T-cell (primary cell): ENCODE measurements at regions not wholly inside any gene's neighbourhood (a gene's known extent, or its start where the extent isn't known, plus 50 kb on each side); places are given as distances from the start of the nearest gene placed in this dataset.

Source experiments
- ATAC-seq, 4 experiments: fragments of 200-7000 bp in 3 of 4; fragments of 150-1000 bp in 1 of 4; cut with Tn5 transposase; replicated peaks in 1 of 4; 1 replicate in 3 of 4; 2 replicates in 1 of 4; pipeline ENCODE4 v1.10.0; 2021; ENCODE audit warnings: moderate library complexity in 3 of 4, mild to moderate bottlenecking in 2 of 4, moderate number of reproducible peaks in 1 of 4
- CTCF ChIA-PET, 2 donors: fragments of 300-600 bp; sonication (Branson Sonifier 250); formaldehyde crosslinking; loops; one replicate each; lab custom pipeline; 2022; ENCODE audit warnings: antibody characterized with exemption in 2 of 2; lab: Charles Lee
- POLR2A ChIA-PET, 2 donors: fragments of 300-600 bp; sonication (Branson Sonifier 250); formaldehyde crosslinking; loops; one replicate each; lab custom pipeline; 2022; ENCODE audit warnings: antibody characterized with exemption in 2 of 2; lab: Charles Lee
- DNase-seq, 35 experiments: peaks; one replicate each; pipeline versions ENCODE4 v3.0.0 to v3.0.0-alpha.2; 2013 to 2023
- H3K27ac ChIP-seq: one replicate; pipeline ENCODE4 v1.5.1; 2013; ENCODE audit warnings: low read length
- H3K27me3 ChIP-seq, 2 experiments: replicated peaks in 1 of 2; 1 replicate in 1 of 2; 2 replicates in 1 of 2; pipeline versions ENCODE4 v1.6.1 to v1.7.0; 2013; ENCODE audit warnings: low read length in 1 of 2, mixed read lengths in 1 of 2; ENCODE audit not compliant: control insufficient read depth in 2 of 2, insufficient read depth in 2 of 2; ENCODE audit errors: extremely low read depth in 1 of 2
- H3K36me3 ChIP-seq, 2 donors: 1 replicate in 1 of 2; 2 replicates in 1 of 2; pipeline versions ENCODE4 v1.6.1 to v1.7.0; 2013; ENCODE audit warnings: low read length in 1 of 2; ENCODE audit not compliant: control insufficient read depth in 2 of 2, insufficient read depth in 1 of 2; ENCODE audit errors: extremely low read depth in 1 of 2
- H3K4me1 ChIP-seq, 2 experiments: 1 replicate in 1 of 2; 2 replicates in 1 of 2; pipeline versions ENCODE4 v1.6.1 to v1.7.0; 2013; ENCODE audit warnings: low read length in 2 of 2, mixed read lengths in 1 of 2; ENCODE audit not compliant: insufficient read depth in 2 of 2, control insufficient read depth in 1 of 2; ENCODE audit errors: extremely low read depth in 1 of 2
- H3K4me3 ChIP-seq, 2 donors: 1 replicate in 1 of 2; 2 replicates in 1 of 2; pipeline versions ENCODE4 v1.5.1 to v1.7.0; 2013; ENCODE audit warnings: mild to moderate bottlenecking in 2 of 2, low read length in 1 of 2, moderate library complexity in 1 of 2; ENCODE audit not compliant: control insufficient read depth in 1 of 2; ENCODE audit errors: extremely low read depth in 1 of 2
- H3K9me3 ChIP-seq: 2 replicates; pipeline ENCODE4 v1.7.0; 2013
- H3K27ac Mint-ChIP-seq, 2 donors: one replicate each; pipeline ENCODE4 v1.8.0; 2020 to 2021; ENCODE audit warnings: mild to moderate bottlenecking in 2 of 2, mixed read lengths in 2 of 2
- H3K27me3 Mint-ChIP-seq, 2 donors: one replicate each; pipeline ENCODE4 v1.8.0; 2021 to 2022; ENCODE audit warnings: mixed read lengths in 2 of 2
- H3K36me3 Mint-ChIP-seq: one replicate; pipeline ENCODE4 v1.8.0; 2021; ENCODE audit warnings: mixed read lengths
- H3K4me1 Mint-ChIP-seq, 3 donors: one replicate each; pipeline ENCODE4 v1.8.0; 2020 to 2022; ENCODE audit warnings: mixed read lengths in 3 of 3, mild to moderate bottlenecking in 1 of 3
- H3K4me3 Mint-ChIP-seq, 3 donors: one replicate each; pipeline ENCODE4 v1.8.0; 2020 to 2022; ENCODE audit warnings: mild to moderate bottlenecking in 3 of 3, mixed read lengths in 3 of 3, moderate library complexity in 3 of 3
- H3K9me3 Mint-ChIP-seq, 3 donors: one replicate each; pipeline ENCODE4 v1.8.0; 2020 to 2022; ENCODE audit warnings: mixed read lengths in 3 of 3
- WGBS: methylation state at CpG from one replicate; pipeline ENCODE4 v1.1.5; 2013; ENCODE audit warnings: missing lambda C conversion rate; ENCODE audit not compliant: insufficient coverage; 5-methylcytosine and 5-hydroxymethylcytosine counted together

GRCh38 chr4:136650541-136651277, 881.6 kb downstream of the PCDH18 start:
- Histone ChIP-seq H3K36me3 (no peaks in the 10 kb centered on the region), H3K4me3 (no peak overlapping the region), H3K27me3 (no peaks in the 10 kb centered on the region), H3K27ac (no peak overlapping the region), H3K9me3 (no peaks in the 10 kb centered on the region), H3K4me1 (no peaks in the 10 kb centered on the region)
- ChIA-PET CTCF (no interaction called here), POLR2A (no interaction called here)
- no peaks in the 10 kb centered on the region for H3K27me3 Mint-ChIP-seq
- DNase-seq (peak in 1 of 35 experiments; percentile 37), ATAC-seq (no peak)
- H3K4me3 Mint-ChIP-seq: no peak overlapping the region
- no peaks in the 10 kb centered on the region for H3K36me3 Mint-ChIP-seq
- no peaks in the 10 kb centered on the region for H3K4me1 Mint-ChIP-seq
- no peak overlapping the region for H3K27ac Mint-ChIP-seq
- 50% methylated on average over 2 of the region's 5 CpGs for WGBS
- peaks cover 3 to 9% (median 4%) of the 10 kb centered on the region in 3 donors for H3K9me3 Mint-ChIP-seq

- no peaks in the 10 kb centered on the region for H3K27me3 Mint-ChIP-seq
- no peak overlapping the region for H3K4me3 Mint-ChIP-seq
- no peak overlapping the region for H3K27ac Mint-ChIP-seq
- peaks cover 0 to 11% (median 3%) of the 10 kb centered on the region in 3 donors for H3K9me3 Mint-ChIP-seq
- Histone ChIP-seq H3K9me3 (no peaks in the 10 kb centered on the region), H3K36me3 (no peaks in the 10 kb centered on the region), H3K27ac (no peak overlapping the region), H3K27me3 (no peaks in the 10 kb centered on the region), H3K4me3 (no peak overlapping the region), H3K4me1 (no peaks in the 10 kb centered on the region)
- no peak for DNase-seq
- no peaks in the 10 kb centered on the region for H3K36me3 Mint-ChIP-seq
- no peaks in the 10 kb centered on the region for H3K4me1 Mint-ChIP-seq
- ATAC-seq: no peak
- ChIA-PET POLR2A (no interaction called here), CTCF (no interaction called here)
Observed at GRCh38 chr4:136644279-136644678, 888.0 kb downstream of the PCDH18 start.

GRCh38 chr4:136643416-136643815, 888.9 kb downstream of the PCDH18 start:
- POLR2A ChIA-PET: interaction anchor here in 1 of 2 donors (0.6 kb wide), 1 partner anchor 1113 kb away, joined by 3 read pairs; no protein-coding TSS in a partner anchor
- CTCF ChIA-PET: no interaction called here
- Mint-ChIP-seq H3K9me3 (peaks cover 0 to 16% (median 3%) of the 10 kb centered on the region in 3 donors), H3K36me3 (no peaks in the 10 kb centered on the region), H3K4me1 (no peaks in the 10 kb centered on the region), H3K27ac (no peak overlapping the region), H3K4me3 (no peak overlapping the region), H3K27me3 (no peaks in the 10 kb centered on the region)
- DNase-seq (no peak), ATAC-seq (no peak)
- no peaks in the 10 kb centered on the region for H3K36me3 ChIP-seq
- no peaks in the 10 kb centered on the region for H3K4me1 ChIP-seq
- H3K27ac ChIP-seq: no peak overlapping the region
- no peak overlapping the region for H3K4me3 ChIP-seq
- 100% methylated on average over 2 of the region's 2 CpGs for WGBS
- H3K9me3 ChIP-seq: no peaks in the 10 kb centered on the region
- H3K27me3 ChIP-seq: no peaks in the 10 kb centered on the region

GRCh38 chr4:136637071-136637777, 895.1 kb downstream of the PCDH18 start:
- Mint-ChIP-seq H3K4me1 (no peaks in the 10 kb centered on the region), H3K4me3 (no peak overlapping the region), H3K9me3 (peaks cover 0 to 10% (median 0%) of the 10 kb centered on the region in 3 donors), H3K27me3 (no peaks in the 10 kb centered on the region), H3K27ac (no peak overlapping the region), H3K36me3 (no peaks in the 10 kb centered on the region)
- whole genome bisulfite sequencing: 60% methylated on average over 3 of the region's 9 CpGs
- no peaks in the 10 kb centered on the region for H3K27me3 ChIP-seq
- ATAC-seq (no peak), DNase-seq (no peak)
- POLR2A ChIA-PET: no interaction called here
- CTCF ChIA-PET: no interaction called here
- H3K4me3 ChIP-seq: no peak overlapping the region
- H3K9me3 ChIP-seq: no peaks in the 10 kb centered on the region
- no peaks in the 10 kb centered on the region for H3K4me1 ChIP-seq
- no peaks in the 10 kb centered on the region for H3K36me3 ChIP-seq
- no peak overlapping the region for H3K27ac ChIP-seq

- Histone ChIP-seq H3K36me3 (no peaks in the 10 kb centered on the region), H3K9me3 (no peaks in the 10 kb centered on the region), H3K4me1 (no peaks in the 10 kb centered on the region), H3K27ac (no peak overlapping the region), H3K27me3 (no peaks in the 10 kb centered on the region), H3K4me3 (no peak overlapping the region)
- Mint-ChIP-seq H3K4me3 (no peak overlapping the region), H3K27ac (no peak overlapping the region), H3K36me3 (no peaks in the 10 kb centered on the region), H3K27me3 (no peaks in the 10 kb centered on the region), H3K9me3 (peaks cover 0 to 10% (median 0%) of the 10 kb centered on the region in 3 donors), H3K4me1 (no peaks in the 10 kb centered on the region)
- ATAC-seq (no peak), DNase-seq (no peak)
- 75% methylated on average over 8 of the region's 10 CpGs for WGBS
- ChIA-PET CTCF (no interaction called here), POLR2A (no interaction called here)
Observed at GRCh38 chr4:136636155-136636554, 896.1 kb downstream of the PCDH18 start.

- H3K9me3 Mint-ChIP-seq: peaks cover 0 to 10% (median 0%) of the 10 kb centered on the region in 3 donors
- ChIA-PET POLR2A (no interaction called here), CTCF (no interaction called here)
- H3K27me3 ChIP-seq: no peaks in the 10 kb centered on the region
- H3K36me3 Mint-ChIP-seq: no peaks in the 10 kb centered on the region
- WGBS: no CpG with 5 or more reads among the region's 2 CpGs
- no peak for DNase-seq
- ATAC-seq: no peak
- H3K27ac ChIP-seq: no peak overlapping the region
- no peak overlapping the region for H3K4me3 Mint-ChIP-seq
- no peaks in the 10 kb centered on the region for H3K36me3 ChIP-seq
- H3K9me3 ChIP-seq: no peaks in the 10 kb centered on the region
- H3K4me3 ChIP-seq: no peak overlapping the region
- H3K27me3 Mint-ChIP-seq: no peaks in the 10 kb centered on the region
- no peaks in the 10 kb centered on the region for H3K4me1 ChIP-seq
- H3K4me1 Mint-ChIP-seq: no peaks in the 10 kb centered on the region
- no peak overlapping the region for H3K27ac Mint-ChIP-seq
Observed at GRCh38 chr4:136634121-136634520, 898.2 kb downstream of the PCDH18 start.
